ENCODE measurements at regions not wholly inside any gene's neighbourhood (a gene's known extent, or its start where the extent isn't known, plus 50 kb on each side); places are given as distances from the start of the nearest gene placed in this dataset.

- TF ChIP-seq POLR2AphosphoS5 (IDR thresholded peaks at IDR 0.05) = no peak
- TF ChIP-seq EP300 (IDR thresholded peaks at IDR 0.05) = no peak
- TF ChIP-seq POLR2A (IDR thresholded peaks at IDR 0.05; ENCODE audit: low read depth) = no peak
- TF ChIP-seq CTCF (IDR thresholded peaks at IDR 0.05) = no peak
- no peak for DNase-seq (ENCODE audit: extremely low spot score)
- H3K27me3 ChIP-seq = no peaks in the 10 kb centered on the region
- no peaks in the 10 kb centered on the region for H3K36me3 ChIP-seq
- whole genome bisulfite sequencing = 75% methylated on average over 1 of the region's 1 CpG
- no peak overlapping the region for H3K27ac ChIP-seq (replicated peaks in 1 of 4)
- peaks cover 0 to 7% (median 0%) of the 10 kb centered on the region in 4 donors for H3K4me1 ChIP-seq
- intact Hi-C loops (cut with DNase I) = no loop called here
- H3K4me3 ChIP-seq = no peak overlapping the region
- no peaks in the 10 kb centered on the region for H3K9me3 ChIP-seq
Observed at GRCh38 chr18:45336448-45336847, 278.8 kb upstream of the SLC14A2 start.

GRCh38 chr18:45337477-45337876, 277.8 kb upstream of the SLC14A2 start:
- no peak for TF ChIP-seq POLR2AphosphoS5 (IDR thresholded peaks at IDR 0.05)
- no peak for TF ChIP-seq CTCF (IDR thresholded peaks at IDR 0.05)
- TF ChIP-seq POLR2A (IDR thresholded peaks at IDR 0.05; ENCODE audit: low read depth) = no peak
- intact Hi-C loops (cut with DNase I) = no loop called here
- Histone ChIP-seq H3K9me3 (no peaks in the 10 kb centered on the region), H3K36me3 (no peaks in the 10 kb centered on the region), H3K4me3 (no peak overlapping the region), H3K4me1 (peaks cover 0 to 7% (median 0%) of the 10 kb centered on the region in 4 donors), H3K27ac (replicated peaks in 1 of 4) (no peak overlapping the region), H3K27me3 (no peaks in the 10 kb centered on the region)
- DNase-seq (ENCODE audit: extremely low spot score) = no peak
- WGBS = 76% methylated on average over 1 of the region's 1 CpG

- Histone ChIP-seq H3K4me3 (no peak overlapping the region), H3K36me3 (no peaks in the 10 kb centered on the region), H3K4me1 (no peaks in the 10 kb centered on the region), H3K27me3 (no peaks in the 10 kb centered on the region), H3K9me3 (no peaks in the 10 kb centered on the region), H3K27ac (replicated peaks in 1 of 4) (no peak overlapping the region)
- no peak for DNase-seq (ENCODE audit: extremely low spot score)
- no peak for TF ChIP-seq POLR2AphosphoS5 (IDR thresholded peaks at IDR 0.05)
- no peak for TF ChIP-seq EP300 (IDR thresholded peaks at IDR 0.05)
- no peak for TF ChIP-seq POLR2A (IDR thresholded peaks at IDR 0.05; ENCODE audit: low read depth)
- TF ChIP-seq CTCF (IDR thresholded peaks at IDR 0.05) = no peak
- 83% methylated on average over 4 of the region's 4 CpGs for WGBS
- intact Hi-C loops (cut with DNase I) = no loop called here
Observed at GRCh38 chr18:45339810-45340550, 275.3 kb upstream of the SLC14A2 start.

- H3K36me3 ChIP-seq = no peaks in the 10 kb centered on the region
- H3K4me3 ChIP-seq = no peak overlapping the region
- intact Hi-C loops (cut with DNase I) = no loop called here
- 87% methylated on average over 3 of the region's 3 CpGs for WGBS
- TF ChIP-seq EP300 (IDR thresholded peaks at IDR 0.05) (no peak), CTCF (IDR thresholded peaks at IDR 0.05) (no peak), POLR2AphosphoS5 (IDR thresholded peaks at IDR 0.05) (no peak), POLR2A (IDR thresholded peaks at IDR 0.05; ENCODE audit: low read depth) (no peak)
- DNase-seq (ENCODE audit: extremely low spot score) = no peak
- no peaks in the 10 kb centered on the region for H3K27me3 ChIP-seq
- H3K4me1 ChIP-seq = no peaks in the 10 kb centered on the region
- H3K9me3 ChIP-seq = no peaks in the 10 kb centered on the region
- H3K27ac ChIP-seq (replicated peaks in 1 of 4) = no peak overlapping the region
Observed at GRCh38 chr18:45340884-45341283, 274.4 kb upstream of the SLC14A2 start.

GRCh38 chr18:45341454-45341853, 273.8 kb upstream of the SLC14A2 start:
- no peaks in the 10 kb centered on the region for H3K9me3 ChIP-seq
- WGBS = 88% methylated on average over 2 of the region's 2 CpGs
- H3K36me3 ChIP-seq = no peaks in the 10 kb centered on the region
- H3K4me1 ChIP-seq = no peaks in the 10 kb centered on the region
- no peak for DNase-seq (ENCODE audit: extremely low spot score)
- H3K27me3 ChIP-seq = no peaks in the 10 kb centered on the region
- TF ChIP-seq EP300 (IDR thresholded peaks at IDR 0.05) (no peak), CTCF (IDR thresholded peaks at IDR 0.05) (no peak), POLR2A (IDR thresholded peaks at IDR 0.05; ENCODE audit: low read depth) (no peak)
- no peak overlapping the region for H3K27ac ChIP-seq (replicated peaks in 1 of 4)
- H3K4me3 ChIP-seq = no peak overlapping the region
- intact Hi-C loops (cut with DNase I) = no loop called here
